ENCODE measurements at regions not wholly inside any gene's neighbourhood (a gene's known extent, or its start where the extent isn't known, plus 50 kb on each side); places are given as distances from the start of the nearest gene placed in this dataset.

GRCh38 chr22:49541693-49542230, 285.9 kb downstream of the BRD1 start:
- CTCF ChIA-PET = no interaction called here
- POLR2A ChIA-PET = no interaction called here
- H3K4me1 ChIP-seq (ENCODE audit: control insufficient read depth, insufficient read depth, low read length) = no peaks in the 10 kb centered on the region
- no peak overlapping the region for H3K27ac ChIP-seq (ENCODE audit: extremely low read depth, low read depth, low read length)
- H3K36me3 ChIP-seq (ENCODE audit: control insufficient read depth in 2 of 2, insufficient read depth in 1 of 2, low read length in 2 of 2) = no peaks in the 10 kb centered on the region
- no peaks in the 10 kb centered on the region for H3K9me3 ChIP-seq (ENCODE audit: control insufficient read depth, insufficient read depth, low read depth, low read length)
- TF ChIP-seq ZNF350 (tag by site-specific recombination; IDR thresholded peaks at IDR 0.05) = no peak
- TF ChIP-seq ZNF133 (tag by site-specific recombination; IDR thresholded peaks at IDR 0.05) = no peak
- no peak for TF ChIP-seq ZBTB48 (tag by site-specific recombination; IDR thresholded peaks at IDR 0.05)
- TF ChIP-seq ZFP37 (tag by site-specific recombination; IDR thresholded peaks at IDR 0.05) = no peak
- no peak for TF ChIP-seq ZNF132 (tag by site-specific recombination; IDR thresholded peaks at IDR 0.05; ENCODE audit: borderline replicate concordance)
- no peak for TF ChIP-seq ZFP69B (tag by site-specific recombination; IDR thresholded peaks at IDR 0.05)
- no peak for TF ChIP-seq ZNF48 (tag by site-specific recombination; IDR thresholded peaks at IDR 0.05)
- TF ChIP-seq HOXC10 (CRISPR knock-in tag; IDR thresholded peaks at IDR 0.05) = no peak
- no peak for TF ChIP-seq ZNF501 (tag by site-specific recombination; IDR thresholded peaks at IDR 0.05)
- no peak for TF ChIP-seq BCL11A (tag by site-specific recombination; IDR thresholded peaks at IDR 0.05; ENCODE audit: low read depth)
- no peak for TF ChIP-seq ZNF571 (tag by site-specific recombination; IDR thresholded peaks at IDR 0.05)
- no peak for TF ChIP-seq ZNF174 (tag by site-specific recombination; IDR thresholded peaks at IDR 0.05)
- no peak for TF ChIP-seq TSHZ1 (tag by site-specific recombination; IDR thresholded peaks at IDR 0.05; ENCODE audit: borderline replicate concordance)
- TF ChIP-seq ZNF335 (tag by site-specific recombination; conservative IDR thresholded peaks at IDR 0.05) = no peak
- no peak for TF ChIP-seq IKZF3 (tag by site-specific recombination; IDR thresholded peaks at IDR 0.05)
- no peak for TF ChIP-seq ZNF560 (tag by site-specific recombination; IDR thresholded peaks at IDR 0.05; ENCODE audit: borderline replicate concordance)
- no peak for TF ChIP-seq KLF8 (tag by site-specific recombination; IDR thresholded peaks at IDR 0.05)
- no peak overlapping the region for H3K4me3 ChIP-seq (ENCODE audit: low read depth, low read length)

DNA sequence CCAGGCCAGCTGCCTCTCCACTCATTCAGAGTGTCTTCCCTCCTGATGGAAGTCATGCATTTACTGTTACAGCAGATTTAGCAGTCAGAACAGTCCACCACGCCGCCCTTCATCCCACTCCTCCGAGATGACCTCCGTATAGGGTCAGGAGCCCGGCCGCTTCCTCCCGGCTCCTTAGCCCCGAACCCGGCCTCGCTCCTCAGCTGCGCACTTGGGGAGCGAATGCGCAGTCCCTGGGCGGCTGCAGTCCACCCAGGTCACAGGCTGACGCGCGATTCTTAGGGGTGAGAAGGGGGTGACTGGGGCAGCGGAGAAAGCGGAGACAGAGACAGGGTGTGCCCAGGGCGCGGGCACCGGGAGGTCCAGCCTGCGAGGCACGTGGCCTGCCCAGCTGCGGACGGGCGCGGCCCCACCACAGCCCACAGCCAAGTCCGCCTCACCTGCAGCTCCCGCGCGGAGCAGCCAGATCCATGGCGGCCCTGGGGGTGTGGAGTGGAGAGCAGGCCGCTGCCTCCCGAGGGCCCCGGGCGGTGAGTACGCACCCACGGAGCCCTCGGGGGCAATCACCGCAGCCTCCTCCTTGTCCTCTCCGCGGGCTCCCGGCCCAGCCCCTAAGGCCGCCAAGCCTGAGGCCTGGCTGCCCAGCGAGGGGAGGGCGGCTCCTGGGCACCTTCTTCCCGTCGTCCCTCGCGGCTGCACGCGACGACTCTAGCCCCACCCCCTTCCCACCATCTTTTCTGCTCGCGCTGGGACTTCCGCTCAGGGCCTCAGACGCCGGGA, 286.6 kb downstream of the BRD1 start:
- Histone ChIP-seq H3K4me1 (ENCODE audit: control insufficient read depth, insufficient read depth, low read length) (no peaks in the 10 kb centered on the region), H3K9me3 (ENCODE audit: control insufficient read depth, insufficient read depth, low read depth, low read length) (no peaks in the 10 kb centered on the region), H3K27ac (ENCODE audit: extremely low read depth, low read depth, low read length) (no peak overlapping the region), H3K4me3 (ENCODE audit: low read depth, low read length) (no peak overlapping the region), H3K36me3 (ENCODE audit: control insufficient read depth in 2 of 2, insufficient read depth in 1 of 2, low read length in 2 of 2) (no peaks in the 10 kb centered on the region)
- POLR2A ChIA-PET = no interaction called here
- CTCF ChIA-PET = no interaction called here
- TF ChIP-seq ZNF214 (tag by site-specific recombination; IDR thresholded peaks at IDR 0.05; ENCODE audit: borderline replicate concordance) (no peak), ZBTB20 (tag by site-specific recombination; IDR thresholded peaks at IDR 0.05) (no peak), ZNF16 (tag by site-specific recombination; IDR thresholded peaks at IDR 0.05; ENCODE audit: low read depth) (no peak), ZNF146 (tag by site-specific recombination; IDR thresholded peaks at IDR 0.05) (no peak), ZNF670 (tag by site-specific recombination; IDR thresholded peaks at IDR 0.05; ENCODE audit: low read depth) (no peak), ZNF266 (tag by site-specific recombination; IDR thresholded peaks at IDR 0.05; ENCODE audit: low read depth) (no peak), PRDM4 (tag by site-specific recombination; IDR thresholded peaks at IDR 0.05) (no peak), ZNF23 (tag by site-specific recombination; IDR thresholded peaks at IDR 0.05; ENCODE audit: borderline replicate concordance) (no peak), ZIC2 (tag by site-specific recombination; IDR thresholded peaks at IDR 0.05) (no peak)
- TF ChIP-seq, protein P1, sequence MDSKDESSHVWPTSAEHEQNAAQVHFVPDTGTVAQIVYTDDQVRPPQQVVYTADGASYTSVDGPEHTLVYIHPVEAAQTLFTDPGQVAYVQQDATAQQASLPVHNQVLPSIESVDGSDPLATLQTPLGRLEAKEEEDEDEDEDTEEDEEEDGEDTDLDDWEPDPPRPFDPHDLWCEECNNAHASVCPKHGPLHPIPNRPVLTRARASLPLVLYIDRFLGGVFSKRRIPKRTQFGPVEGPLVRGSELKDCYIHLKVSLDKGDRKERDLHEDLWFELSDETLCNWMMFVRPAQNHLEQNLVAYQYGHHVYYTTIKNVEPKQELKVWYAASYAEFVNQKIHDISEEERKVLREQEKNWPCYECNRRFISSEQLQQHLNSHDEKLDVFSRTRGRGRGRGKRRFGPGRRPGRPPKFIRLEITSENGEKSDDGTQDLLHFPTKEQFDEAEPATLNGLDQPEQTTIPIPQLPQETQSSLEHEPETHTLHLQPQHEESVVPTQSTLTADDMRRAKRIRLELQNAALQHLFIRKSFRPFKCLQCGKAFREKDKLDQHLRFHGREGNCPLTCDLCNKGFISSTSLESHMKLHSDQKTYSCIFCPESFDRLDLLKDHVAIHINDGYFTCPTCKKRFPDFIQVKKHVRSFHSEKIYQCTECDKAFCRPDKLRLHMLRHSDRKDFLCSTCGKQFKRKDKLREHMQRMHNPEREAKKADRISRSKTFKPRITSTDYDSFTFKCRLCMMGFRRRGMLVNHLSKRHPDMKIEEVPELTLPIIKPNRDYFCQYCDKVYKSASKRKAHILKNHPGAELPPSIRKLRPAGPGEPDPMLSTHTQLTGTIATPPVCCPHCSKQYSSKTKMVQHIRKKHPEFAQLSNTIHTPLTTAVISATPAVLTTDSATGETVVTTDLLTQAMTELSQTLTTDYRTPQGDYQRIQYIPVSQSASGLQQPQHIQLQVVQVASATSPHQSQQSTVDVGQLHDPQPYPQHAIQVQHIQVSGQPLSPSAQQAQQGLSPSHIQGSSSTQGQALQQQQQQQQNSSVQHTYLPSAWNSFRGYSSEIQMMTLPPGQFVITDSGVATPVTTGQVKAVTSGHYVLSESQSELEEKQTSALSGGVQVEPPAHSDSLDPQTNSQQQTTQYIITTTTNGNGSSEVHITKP (tag by site-specific recombination; IDR thresholded peaks at IDR 0.05) = no peak
